HL-60 (cell line): ENCODE measurements at regions not wholly inside any gene's neighbourhood (a gene's known extent, or its start where the extent isn't known, plus 50 kb on each side); places are given as distances from the start of the nearest gene placed in this dataset.

Source experiments
- DNase-seq, 2 experiments: peaks; one replicate each; pipeline ENCODE4 v3.0.0-alpha.2; 2010 to 2020; ENCODE audit warnings: low read depth in 1 of 2, low spot score in 1 of 2
- H3K27ac ChIP-seq: fragments of 250-450 bp; sonication (Bioruptor Pico); replicated peaks from 2 replicates; pipeline ENCODE4 v1.5.1; 2020; ENCODE audit warnings: mild to moderate bottlenecking, moderate library complexity
- H3K27me3 ChIP-seq: fragments of 250-450 bp; sonication (Bioruptor Pico); 2 replicates; pipeline ENCODE4 v1.5.1; 2021; ENCODE audit warnings: mild to moderate bottlenecking, moderate library complexity; ENCODE audit not compliant: insufficient read depth, poor library complexity, severe bottlenecking
- H3K4me3 ChIP-seq: replicated peaks from 2 replicates; pipeline ENCODE4 v1.5.1; 2011; ENCODE audit warnings: mild to moderate bottlenecking, control low read depth, low read length; ENCODE audit not compliant: insufficient read depth
- GABPA ChIP-seq: IDR thresholded peaks from 2 replicates; pipeline ENCODE4 v1.6.1; 2012; ENCODE audit warnings: low read depth
- POLR2AphosphoS5 ChIP-seq: IDR thresholded peaks from 2 replicates; pipeline ENCODE4 v1.6.1; 2012; ENCODE audit warnings: low read depth
- SPI1 ChIP-seq: IDR thresholded peaks from 2 replicates; pipeline ENCODE4 v1.6.1; 2012; ENCODE audit warnings: low read depth, mild to moderate bottlenecking, borderline replicate concordance
- TF ChIP-seq, protein P1 (sequence below): IDR thresholded peaks from 2 replicates; pipeline ENCODE4 v1.6.1; 2012; ENCODE audit warnings: low read depth; ENCODE audit not compliant: insufficient replicate concordance
- TF ChIP-seq, protein P2 (sequence below): IDR thresholded peaks from one replicate; pipeline ENCODE4 v1.5.1; 2011; ENCODE audit warnings: low read length, control low read depth, inconsistent platforms; ENCODE audit not compliant: insufficient read depth

DNA sequence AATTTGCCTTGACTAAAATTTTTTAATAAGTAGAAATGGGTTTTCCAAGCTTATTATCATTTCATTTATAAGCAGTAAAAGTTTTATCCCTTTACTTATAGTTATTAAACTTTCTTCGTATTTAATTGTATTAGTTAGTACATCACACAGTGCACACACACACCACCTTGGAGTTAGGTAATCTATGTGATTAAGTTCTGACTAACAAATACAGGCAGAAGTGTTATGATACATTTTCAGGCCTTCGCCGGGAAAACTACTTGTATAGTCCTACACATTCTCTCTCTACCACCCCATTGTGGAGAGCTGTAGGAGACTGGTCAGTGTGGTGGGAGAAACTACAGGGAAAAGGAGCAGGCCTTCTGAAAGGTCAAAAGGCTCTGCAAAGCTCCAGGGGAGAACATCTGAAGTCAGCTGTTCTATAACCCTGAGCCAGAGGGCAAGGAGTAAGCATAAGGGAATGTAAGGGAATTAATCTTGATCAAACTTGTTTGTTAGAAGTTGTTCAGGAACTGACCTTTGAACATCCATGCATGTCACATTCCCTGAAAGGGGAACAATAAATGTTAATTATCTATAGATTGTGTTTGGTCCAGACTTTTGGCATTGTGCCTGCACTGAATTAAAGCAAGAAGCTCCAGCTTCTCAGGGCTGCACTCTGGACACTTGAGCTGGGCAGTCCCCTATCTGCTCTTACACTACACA, 231.7 kb downstream of the FSIP2 start:
- Histone ChIP-seq H3K27ac (no peak overlapping the region), H3K27me3 (no peaks in the 10 kb centered on the region), H3K4me3 (no peak overlapping the region)
- TF ChIP-seq, protein P1, sequence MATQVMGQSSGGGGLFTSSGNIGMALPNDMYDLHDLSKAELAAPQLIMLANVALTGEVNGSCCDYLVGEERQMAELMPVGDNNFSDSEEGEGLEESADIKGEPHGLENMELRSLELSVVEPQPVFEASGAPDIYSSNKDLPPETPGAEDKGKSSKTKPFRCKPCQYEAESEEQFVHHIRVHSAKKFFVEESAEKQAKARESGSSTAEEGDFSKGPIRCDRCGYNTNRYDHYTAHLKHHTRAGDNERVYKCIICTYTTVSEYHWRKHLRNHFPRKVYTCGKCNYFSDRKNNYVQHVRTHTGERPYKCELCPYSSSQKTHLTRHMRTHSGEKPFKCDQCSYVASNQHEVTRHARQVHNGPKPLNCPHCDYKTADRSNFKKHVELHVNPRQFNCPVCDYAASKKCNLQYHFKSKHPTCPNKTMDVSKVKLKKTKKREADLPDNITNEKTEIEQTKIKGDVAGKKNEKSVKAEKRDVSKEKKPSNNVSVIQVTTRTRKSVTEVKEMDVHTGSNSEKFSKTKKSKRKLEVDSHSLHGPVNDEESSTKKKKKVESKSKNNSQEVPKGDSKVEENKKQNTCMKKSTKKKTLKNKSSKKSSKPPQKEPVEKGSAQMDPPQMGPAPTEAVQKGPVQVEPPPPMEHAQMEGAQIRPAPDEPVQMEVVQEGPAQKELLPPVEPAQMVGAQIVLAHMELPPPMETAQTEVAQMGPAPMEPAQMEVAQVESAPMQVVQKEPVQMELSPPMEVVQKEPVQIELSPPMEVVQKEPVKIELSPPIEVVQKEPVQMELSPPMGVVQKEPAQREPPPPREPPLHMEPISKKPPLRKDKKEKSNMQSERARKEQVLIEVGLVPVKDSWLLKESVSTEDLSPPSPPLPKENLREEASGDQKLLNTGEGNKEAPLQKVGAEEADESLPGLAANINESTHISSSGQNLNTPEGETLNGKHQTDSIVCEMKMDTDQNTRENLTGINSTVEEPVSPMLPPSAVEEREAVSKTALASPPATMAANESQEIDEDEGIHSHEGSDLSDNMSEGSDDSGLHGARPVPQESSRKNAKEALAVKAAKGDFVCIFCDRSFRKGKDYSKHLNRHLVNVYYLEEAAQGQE = no peak
- no peak for TF ChIP-seq GABPA
- TF ChIP-seq POLR2AphosphoS5 = no peak
- TF ChIP-seq, protein P2, sequence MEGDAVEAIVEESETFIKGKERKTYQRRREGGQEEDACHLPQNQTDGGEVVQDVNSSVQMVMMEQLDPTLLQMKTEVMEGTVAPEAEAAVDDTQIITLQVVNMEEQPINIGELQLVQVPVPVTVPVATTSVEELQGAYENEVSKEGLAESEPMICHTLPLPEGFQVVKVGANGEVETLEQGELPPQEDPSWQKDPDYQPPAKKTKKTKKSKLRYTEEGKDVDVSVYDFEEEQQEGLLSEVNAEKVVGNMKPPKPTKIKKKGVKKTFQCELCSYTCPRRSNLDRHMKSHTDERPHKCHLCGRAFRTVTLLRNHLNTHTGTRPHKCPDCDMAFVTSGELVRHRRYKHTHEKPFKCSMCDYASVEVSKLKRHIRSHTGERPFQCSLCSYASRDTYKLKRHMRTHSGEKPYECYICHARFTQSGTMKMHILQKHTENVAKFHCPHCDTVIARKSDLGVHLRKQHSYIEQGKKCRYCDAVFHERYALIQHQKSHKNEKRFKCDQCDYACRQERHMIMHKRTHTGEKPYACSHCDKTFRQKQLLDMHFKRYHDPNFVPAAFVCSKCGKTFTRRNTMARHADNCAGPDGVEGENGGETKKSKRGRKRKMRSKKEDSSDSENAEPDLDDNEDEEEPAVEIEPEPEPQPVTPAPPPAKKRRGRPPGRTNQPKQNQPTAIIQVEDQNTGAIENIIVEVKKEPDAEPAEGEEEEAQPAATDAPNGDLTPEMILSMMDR = no peak
- no peak for TF ChIP-seq SPI1
- DNase-seq = no peak

DNA sequence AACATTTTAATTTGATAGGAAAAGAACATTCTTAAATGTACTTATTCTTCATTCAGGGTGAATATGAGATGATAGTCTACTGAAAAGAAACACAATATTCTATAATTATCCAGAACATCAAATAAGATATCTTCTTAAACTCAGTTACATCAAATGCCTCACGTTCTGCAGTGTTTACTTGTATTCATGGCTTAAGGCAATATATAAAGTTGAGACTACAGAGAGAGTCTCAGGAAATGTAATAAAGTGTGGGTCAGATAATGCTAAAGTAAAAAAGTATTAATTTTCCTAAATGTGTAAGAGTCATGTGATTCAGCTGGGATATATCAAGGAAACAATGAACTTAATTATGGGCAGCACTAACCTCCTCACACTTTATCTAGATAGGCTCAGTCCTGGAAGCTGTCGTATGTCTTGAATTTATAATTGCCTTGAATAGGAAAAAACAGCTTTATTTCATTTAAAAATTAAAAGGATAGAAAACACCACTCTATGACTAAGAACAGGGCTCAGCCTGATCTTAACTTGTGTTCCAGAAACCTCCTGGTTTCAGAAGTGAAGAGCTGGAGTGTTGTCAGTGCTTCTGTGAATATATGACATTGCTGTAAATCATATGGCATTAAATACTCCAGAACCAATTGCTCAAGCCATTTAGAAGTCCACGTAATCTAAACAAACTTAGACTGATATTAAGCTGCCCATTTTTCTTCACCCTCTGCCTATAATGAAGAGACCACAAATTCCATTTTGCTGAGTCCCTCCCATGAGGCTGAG, 240.2 kb downstream of the FSIP2 start:
- H3K27ac ChIP-seq = no peak overlapping the region
- TF ChIP-seq, protein P1 = no peak
- TF ChIP-seq, protein P2 = no peak
- no peak for TF ChIP-seq GABPA
- TF ChIP-seq POLR2AphosphoS5 = no peak
- TF ChIP-seq SPI1 = no peak
- H3K27me3 ChIP-seq = no peaks in the 10 kb centered on the region

DNA sequence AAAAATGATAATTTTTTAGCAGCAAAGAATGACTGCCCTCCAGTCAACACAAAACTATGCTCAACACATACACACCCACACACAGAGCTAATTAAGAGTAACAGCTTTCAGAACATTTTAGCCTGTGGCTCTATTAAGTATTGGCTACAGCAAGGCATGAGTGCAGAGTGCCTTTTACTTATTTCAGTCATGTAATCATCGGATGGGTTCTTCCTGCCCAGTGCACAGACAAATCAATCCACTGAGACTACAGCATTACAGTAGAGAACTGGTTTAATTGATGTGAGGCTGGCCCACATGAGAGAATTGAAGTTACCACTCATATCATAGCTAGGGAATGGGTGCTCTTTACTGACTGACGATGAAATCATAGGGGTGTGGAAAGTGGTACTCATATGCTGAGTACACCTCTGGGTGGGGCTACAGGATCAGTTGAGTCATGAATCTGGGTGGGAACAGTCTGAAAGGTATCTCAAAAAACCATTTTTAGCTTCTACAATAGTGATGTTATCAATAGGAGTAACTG, 241.0 kb downstream of the FSIP2 start:
- no peak overlapping the region for H3K27ac ChIP-seq
- H3K4me3 ChIP-seq = no peak overlapping the region
- TF ChIP-seq, protein P1 = no peak
- TF ChIP-seq GABPA (no peak), SPI1 (no peak), POLR2AphosphoS5 (no peak)
- TF ChIP-seq, protein P2 = no peak
- no peaks in the 10 kb centered on the region for H3K27me3 ChIP-seq
- DNase-seq = no peak

More for the DNA sequence above, 240.2 kb downstream of the FSIP2 start:
- no peak for DNase-seq
- H3K4me3 ChIP-seq = no peak overlapping the region
